GM23338 (cell line): ENCODE measurements at regions not wholly inside any gene's neighbourhood (a gene's known extent, or its start where the extent isn't known, plus 50 kb on each side); places are given as distances from the start of the nearest gene placed in this dataset.

Source experiments
- CREB1 ChIP-seq: fragments of 250-450 bp; sonication (Bioruptor Pico); IDR thresholded peaks from 2 replicates; pipeline ENCODE4 v1.5.0; 2020; ENCODE audit warnings: low read depth, mild to moderate bottlenecking, moderate library complexity
- EZH2 ChIP-seq: fragments of 200-600 bp; sonication (generic); IDR thresholded peaks from one replicate; pipeline ENCODE4 v1.8.0; 2017; ENCODE audit warnings: antibody characterized with exemption, mild to moderate bottlenecking, low read depth; ENCODE audit not compliant: unreplicated experiment
- EZH2phosphoT487 ChIP-seq: fragments of 200-600 bp; sonication (generic); IDR thresholded peaks from one replicate; pipeline ENCODE4 v1.8.1; 2018; ENCODE audit warnings: antibody characterized with exemption; ENCODE audit not compliant: unreplicated experiment
- JUNB ChIP-seq: IDR thresholded peaks from one replicate; pipeline ENCODE4 v1.6.1; 2016; ENCODE audit warnings: antibody characterized with exemption; ENCODE audit not compliant: unreplicated experiment
- NANOG ChIP-seq: IDR thresholded peaks from 2 replicates; pipeline ENCODE4 v1.6.1; 2016; ENCODE audit warnings: antibody characterized with exemption, borderline replicate concordance
- POLR2AphosphoS5 ChIP-seq: IDR thresholded peaks from 2 replicates; pipeline ENCODE4 v1.6.1; 2016; ENCODE audit warnings: antibody characterized with exemption, low read depth
- STAT1 ChIP-seq: IDR thresholded peaks from one replicate; pipeline ENCODE4 v1.6.1; 2016; ENCODE audit warnings: antibody characterized with exemption; ENCODE audit not compliant: unreplicated experiment
- ZNF114 ChIP-seq: fragments of 250-450 bp; sonication (Bioruptor Pico); IDR thresholded peaks from 2 replicates; pipeline ENCODE4 v1.5.0; 2020; ENCODE audit warnings: mild to moderate bottlenecking, moderate library complexity
- ZNF331 ChIP-seq: fragments of 250-450 bp; sonication (Bioruptor Pico); IDR thresholded peaks from 2 replicates; pipeline ENCODE4 v1.5.0; 2020; ENCODE audit warnings: low read depth, mild to moderate bottlenecking, moderate library complexity
- TF ChIP-seq, protein P1 (sequence below), 2 experiments: fragments of 200-600 bp in 1 of 2; sonication (generic) in 1 of 2; conservative IDR thresholded peaks; 2 replicates each; pipeline versions ENCODE4 v1.5.1 to v1.6.1; 2016 to 2017; ENCODE audit warnings: antibody characterized with exemption in 2 of 2, low read depth in 2 of 2, mild to moderate bottlenecking in 2 of 2, moderate library complexity in 1 of 2
- TF ChIP-seq, protein P2 (sequence below): IDR thresholded peaks from 2 replicates; pipeline ENCODE4 v1.6.1; 2016; ENCODE audit warnings: antibody characterized with exemption
- TF ChIP-seq, protein P3 (sequence below): IDR thresholded peaks from one replicate; pipeline ENCODE4 v1.6.1; 2018; ENCODE audit warnings: antibody characterized with exemption; ENCODE audit not compliant: unreplicated experiment

DNA sequence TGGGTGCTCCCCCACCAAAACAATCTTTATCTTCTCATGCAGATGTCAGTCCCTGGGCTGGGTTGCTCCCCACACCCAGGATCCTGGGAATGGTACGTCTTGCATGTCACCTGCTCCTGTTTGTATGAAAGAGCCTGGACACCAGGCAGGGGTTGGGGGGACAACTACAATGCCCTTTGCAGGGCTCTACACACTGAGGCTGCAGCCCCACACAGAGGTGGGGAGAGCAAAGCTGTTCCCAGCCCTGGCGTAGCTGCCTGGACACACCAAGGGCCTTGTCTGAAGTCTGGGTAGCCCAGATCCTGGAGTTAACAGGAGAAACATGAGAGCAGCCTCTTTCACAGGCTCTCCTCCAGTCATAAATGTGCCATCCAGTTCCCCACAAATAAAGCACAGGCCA lies 61.2 kb upstream of the TMEM72 start:
- TF ChIP-seq, protein P1, sequence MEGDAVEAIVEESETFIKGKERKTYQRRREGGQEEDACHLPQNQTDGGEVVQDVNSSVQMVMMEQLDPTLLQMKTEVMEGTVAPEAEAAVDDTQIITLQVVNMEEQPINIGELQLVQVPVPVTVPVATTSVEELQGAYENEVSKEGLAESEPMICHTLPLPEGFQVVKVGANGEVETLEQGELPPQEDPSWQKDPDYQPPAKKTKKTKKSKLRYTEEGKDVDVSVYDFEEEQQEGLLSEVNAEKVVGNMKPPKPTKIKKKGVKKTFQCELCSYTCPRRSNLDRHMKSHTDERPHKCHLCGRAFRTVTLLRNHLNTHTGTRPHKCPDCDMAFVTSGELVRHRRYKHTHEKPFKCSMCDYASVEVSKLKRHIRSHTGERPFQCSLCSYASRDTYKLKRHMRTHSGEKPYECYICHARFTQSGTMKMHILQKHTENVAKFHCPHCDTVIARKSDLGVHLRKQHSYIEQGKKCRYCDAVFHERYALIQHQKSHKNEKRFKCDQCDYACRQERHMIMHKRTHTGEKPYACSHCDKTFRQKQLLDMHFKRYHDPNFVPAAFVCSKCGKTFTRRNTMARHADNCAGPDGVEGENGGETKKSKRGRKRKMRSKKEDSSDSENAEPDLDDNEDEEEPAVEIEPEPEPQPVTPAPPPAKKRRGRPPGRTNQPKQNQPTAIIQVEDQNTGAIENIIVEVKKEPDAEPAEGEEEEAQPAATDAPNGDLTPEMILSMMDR (conservative IDR thresholded peaks at IDR 0.05; ENCODE audit: low read depth in 2 of 2) = no peak
- TF ChIP-seq EZH2 (no peak), EZH2phosphoT487 (no peak), POLR2AphosphoS5 (no peak), JUNB (no peak), CREB1 (CRISPR knock-in tag) (no peak), NANOG (no peak), ZNF331 (CRISPR knock-in tag) (no peak), STAT1 (no peak), ZNF114 (CRISPR knock-in tag) (no peak)
- TF ChIP-seq, protein P2, sequence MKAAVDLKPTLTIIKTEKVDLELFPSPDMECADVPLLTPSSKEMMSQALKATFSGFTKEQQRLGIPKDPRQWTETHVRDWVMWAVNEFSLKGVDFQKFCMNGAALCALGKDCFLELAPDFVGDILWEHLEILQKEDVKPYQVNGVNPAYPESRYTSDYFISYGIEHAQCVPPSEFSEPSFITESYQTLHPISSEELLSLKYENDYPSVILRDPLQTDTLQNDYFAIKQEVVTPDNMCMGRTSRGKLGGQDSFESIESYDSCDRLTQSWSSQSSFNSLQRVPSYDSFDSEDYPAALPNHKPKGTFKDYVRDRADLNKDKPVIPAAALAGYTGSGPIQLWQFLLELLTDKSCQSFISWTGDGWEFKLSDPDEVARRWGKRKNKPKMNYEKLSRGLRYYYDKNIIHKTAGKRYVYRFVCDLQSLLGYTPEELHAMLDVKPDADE = no peak
- TF ChIP-seq, protein P3, sequence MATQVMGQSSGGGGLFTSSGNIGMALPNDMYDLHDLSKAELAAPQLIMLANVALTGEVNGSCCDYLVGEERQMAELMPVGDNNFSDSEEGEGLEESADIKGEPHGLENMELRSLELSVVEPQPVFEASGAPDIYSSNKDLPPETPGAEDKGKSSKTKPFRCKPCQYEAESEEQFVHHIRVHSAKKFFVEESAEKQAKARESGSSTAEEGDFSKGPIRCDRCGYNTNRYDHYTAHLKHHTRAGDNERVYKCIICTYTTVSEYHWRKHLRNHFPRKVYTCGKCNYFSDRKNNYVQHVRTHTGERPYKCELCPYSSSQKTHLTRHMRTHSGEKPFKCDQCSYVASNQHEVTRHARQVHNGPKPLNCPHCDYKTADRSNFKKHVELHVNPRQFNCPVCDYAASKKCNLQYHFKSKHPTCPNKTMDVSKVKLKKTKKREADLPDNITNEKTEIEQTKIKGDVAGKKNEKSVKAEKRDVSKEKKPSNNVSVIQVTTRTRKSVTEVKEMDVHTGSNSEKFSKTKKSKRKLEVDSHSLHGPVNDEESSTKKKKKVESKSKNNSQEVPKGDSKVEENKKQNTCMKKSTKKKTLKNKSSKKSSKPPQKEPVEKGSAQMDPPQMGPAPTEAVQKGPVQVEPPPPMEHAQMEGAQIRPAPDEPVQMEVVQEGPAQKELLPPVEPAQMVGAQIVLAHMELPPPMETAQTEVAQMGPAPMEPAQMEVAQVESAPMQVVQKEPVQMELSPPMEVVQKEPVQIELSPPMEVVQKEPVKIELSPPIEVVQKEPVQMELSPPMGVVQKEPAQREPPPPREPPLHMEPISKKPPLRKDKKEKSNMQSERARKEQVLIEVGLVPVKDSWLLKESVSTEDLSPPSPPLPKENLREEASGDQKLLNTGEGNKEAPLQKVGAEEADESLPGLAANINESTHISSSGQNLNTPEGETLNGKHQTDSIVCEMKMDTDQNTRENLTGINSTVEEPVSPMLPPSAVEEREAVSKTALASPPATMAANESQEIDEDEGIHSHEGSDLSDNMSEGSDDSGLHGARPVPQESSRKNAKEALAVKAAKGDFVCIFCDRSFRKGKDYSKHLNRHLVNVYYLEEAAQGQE = no peak
